H9 (cell line): ENCODE measurements at regions not wholly inside any gene's neighbourhood (a gene's known extent, or its start where the extent isn't known, plus 50 kb on each side); places are given as distances from the start of the nearest gene placed in this dataset.

Source experiments
- DNase-seq: peaks from one replicate; pipeline ENCODE4 v3.0.0-alpha.2; 2017
- H2AFZ ChIP-seq: one replicate; pipeline ENCODE4 v1.6.1; 2013; ENCODE audit warnings: mild to moderate bottlenecking, low read length, control low read depth, moderate library complexity
- H2AK5ac ChIP-seq: 2 replicates; pipeline ENCODE4 v1.6.1; 2013; ENCODE audit warnings: low read length, control low read depth, mixed read lengths; ENCODE audit not compliant: insufficient read length
- H2BK120ac ChIP-seq: one replicate; pipeline ENCODE4 v1.6.1; 2013; ENCODE audit warnings: low read depth, mild to moderate bottlenecking, low read length, control low read depth, inconsistent platforms; ENCODE audit not compliant: poor library complexity, severe bottlenecking
- H2BK12ac ChIP-seq: 2 replicates; pipeline ENCODE4 v1.6.1; 2013; ENCODE audit warnings: low read length, control low read depth, mixed read lengths, low read depth; ENCODE audit not compliant: insufficient read length
- H2BK15ac ChIP-seq: 2 replicates; pipeline ENCODE4 v1.6.1; 2013; ENCODE audit warnings: low read depth, low read length, control low read depth
- H2BK20ac ChIP-seq: one replicate; pipeline ENCODE4 v1.6.1; 2013; ENCODE audit warnings: low read depth, mild to moderate bottlenecking, low read length, control low read depth, inconsistent platforms; ENCODE audit not compliant: poor library complexity, severe bottlenecking
- H2BK5ac ChIP-seq: 2 replicates; pipeline ENCODE4 v1.6.1; 2013; ENCODE audit warnings: low read length, control low read depth, mixed read lengths; ENCODE audit not compliant: insufficient read length
- H3K14ac ChIP-seq: 2 replicates; pipeline ENCODE4 v1.6.1; 2013; ENCODE audit warnings: low read length, control low read depth; ENCODE audit not compliant: insufficient read depth
- H3K18ac ChIP-seq: 2 replicates; pipeline ENCODE4 v1.6.1; 2013; ENCODE audit warnings: low read depth, mild to moderate bottlenecking, mixed read lengths, low read length, control low read depth; ENCODE audit not compliant: insufficient read length
- H3K23ac ChIP-seq: 2 replicates; pipeline ENCODE4 v1.6.1; 2013; ENCODE audit warnings: low read length, control low read depth, mixed read lengths, low read depth; ENCODE audit not compliant: insufficient read length
- H3K23me2 ChIP-seq: 2 replicates; pipeline ENCODE4 v1.6.1; 2013; ENCODE audit warnings: low read depth, mild to moderate bottlenecking, mixed read lengths, low read length, control low read depth; ENCODE audit not compliant: insufficient read length, poor library complexity, severe bottlenecking
- H3K27ac ChIP-seq: 2 replicates; pipeline ENCODE4 v1.5.1; 2013; ENCODE audit warnings: low read length, control low read depth, mixed read lengths, low read depth; ENCODE audit not compliant: insufficient read length
- H3K27me3 ChIP-seq: 2 replicates; pipeline ENCODE4 v1.6.1; 2013; ENCODE audit warnings: low read length, control low read depth, inconsistent platforms; ENCODE audit not compliant: insufficient read depth
- H3K4ac ChIP-seq: 2 replicates; pipeline ENCODE4 v1.6.1; 2013; ENCODE audit warnings: low read depth, mild to moderate bottlenecking, control low read depth, inconsistent platforms, low read length, moderate library complexity
- H3K4me1 ChIP-seq: 2 replicates; pipeline ENCODE4 v1.6.1; 2013; ENCODE audit warnings: low read length, control low read depth, inconsistent platforms; ENCODE audit not compliant: insufficient read depth
- H3K4me2 ChIP-seq: 2 replicates; pipeline ENCODE4 v1.6.1; 2013; ENCODE audit warnings: low read length, control low read depth, mixed read lengths; ENCODE audit not compliant: insufficient read length, insufficient read depth
- H3K56ac ChIP-seq: 2 replicates; pipeline ENCODE4 v1.6.1; 2013; ENCODE audit warnings: low read depth, mild to moderate bottlenecking, mixed read lengths, low read length, control low read depth; ENCODE audit not compliant: insufficient read length
- H3K79me1 ChIP-seq: 2 replicates; pipeline ENCODE4 v1.6.1; 2013; ENCODE audit warnings: low read depth, mild to moderate bottlenecking, moderate library complexity, low read length, control low read depth, inconsistent platforms; ENCODE audit not compliant: insufficient read depth, poor library complexity, severe bottlenecking
- H3K79me2 ChIP-seq: 2 replicates; pipeline ENCODE4 v1.6.1; 2013; ENCODE audit warnings: low read length, control low read depth, inconsistent platforms; ENCODE audit not compliant: insufficient read depth
- H3K9ac ChIP-seq: 2 replicates; pipeline ENCODE4 v1.6.1; 2013; ENCODE audit warnings: low read length, control low read depth, mixed read lengths; ENCODE audit not compliant: insufficient read length; ENCODE audit errors: extremely low read depth
- H3K9me3 ChIP-seq: one replicate; pipeline ENCODE4 v1.6.1; 2013; ENCODE audit warnings: low read depth, low read length, inconsistent platforms; ENCODE audit not compliant: control insufficient read depth
- H3T11ph ChIP-seq: one replicate; pipeline ENCODE4 v1.6.1; 2013; ENCODE audit warnings: mild to moderate bottlenecking, low read length, control low read depth, inconsistent platforms
- H4K20me1 ChIP-seq: one replicate; pipeline ENCODE4 v1.6.1; 2013; ENCODE audit not compliant: control insufficient read depth, insufficient read length, insufficient read depth
- H4K5ac ChIP-seq: 2 replicates; pipeline ENCODE4 v1.6.1; 2013; ENCODE audit warnings: low read depth, mild to moderate bottlenecking, mixed read lengths, low read length, control low read depth; ENCODE audit not compliant: insufficient read length
- H4K8ac ChIP-seq: replicated peaks from 2 replicates; pipeline ENCODE4 v1.6.1; 2013; ENCODE audit warnings: low read length, control low read depth, mixed read lengths, low read depth; ENCODE audit not compliant: insufficient read length
- H4K91ac ChIP-seq: 2 replicates; pipeline ENCODE4 v1.6.1; 2013; ENCODE audit warnings: low read depth, mild to moderate bottlenecking, moderate library complexity, mixed read lengths, low read length, control low read depth; ENCODE audit not compliant: insufficient read length
- H3K27ac Mint-ChIP-seq, 3 experiments: 2 replicates in 2 of 3; 3 replicates in 1 of 3; pipeline ENCODE4 v1.8.0; 2020 to 2021; ENCODE audit warnings: mixed read lengths in 3 of 3, mild to moderate bottlenecking in 1 of 3, moderate library complexity in 1 of 3
- H3K27me3 Mint-ChIP-seq: 2 replicates; pipeline ENCODE4 v1.8.0; 2021; ENCODE audit warnings: low read depth, mild to moderate bottlenecking, moderate library complexity, mixed read lengths
- H3K36me3 Mint-ChIP-seq, 3 experiments: 2 replicates in 2 of 3; 3 replicates in 1 of 3; pipeline ENCODE4 v1.8.0; 2020 to 2021; ENCODE audit warnings: low read depth in 3 of 3, mixed read lengths in 3 of 3; ENCODE audit not compliant: insufficient read depth in 1 of 3
- H3K4me1 Mint-ChIP-seq, 2 experiments: 2 replicates each; pipeline ENCODE4 v1.8.0; 2020; ENCODE audit warnings: mixed read lengths in 2 of 2
- H3K4me3 Mint-ChIP-seq, 2 experiments: 2 replicates in 1 of 2; 3 replicates in 1 of 2; pipeline ENCODE4 v1.8.0; 2020 to 2021; ENCODE audit warnings: mild to moderate bottlenecking in 2 of 2, mixed read lengths in 2 of 2, moderate library complexity in 1 of 2
- H3K9me3 Mint-ChIP-seq, 2 experiments: 2 replicates in 1 of 2; 3 replicates in 1 of 2; pipeline ENCODE4 v1.8.0; 2020; ENCODE audit warnings: mild to moderate bottlenecking in 2 of 2, mixed read lengths in 2 of 2, moderate library complexity in 1 of 2
- CTCF ChIP-seq: fragments of 200-600 bp; sonication (generic); conservative IDR thresholded peaks from 3 replicates; pipeline ENCODE4 v1.8.0; 2021; ENCODE audit warnings: antibody characterized with exemption, mild to moderate bottlenecking
- WGBS: extraction: QIAGEN DNeasy Blood & Tissue Kit; methylation state at CpG from one replicate; pipeline ENCODE4 v1.1.7; 2013; ENCODE audit warnings: missing lambda C conversion rate, low lambda C conversion rate, mixed read lengths; ENCODE audit not compliant: insufficient read length; ENCODE audit errors: extremely low coverage; 5-methylcytosine and 5-hydroxymethylcytosine counted together

GRCh38 chr5:8663374-8663773 is 794.4 kb downstream of the MTRR start:
- Histone ChIP-seq H2AK5ac (no peak overlapping the region), H4K20me1 (no peaks in the 10 kb centered on the region), H2BK20ac (no peak overlapping the region), H2BK120ac (no peak overlapping the region), H3K14ac (no peak overlapping the region), H3K4me1 (no peaks in the 10 kb centered on the region), H2BK5ac (no peak overlapping the region), H4K91ac (no peak overlapping the region), H4K8ac (no peak overlapping the region), H3K27me3 (no peaks in the 10 kb centered on the region), H3K9me3 (no peaks in the 10 kb centered on the region), H3K4me2 (no peak overlapping the region), H3K79me2 (no peaks in the 10 kb centered on the region), H4K5ac (no peak overlapping the region), H3K23ac (no peak overlapping the region), H3K79me1 (no peaks in the 10 kb centered on the region), H3T11ph (no peak overlapping the region), H2BK15ac (no peak overlapping the region), H3K18ac (no peak overlapping the region), H3K4ac (no peak overlapping the region), H3K56ac (no peak overlapping the region), H3K23me2 (no peaks in the 10 kb centered on the region), H3K9ac (no peak overlapping the region), H3K27ac (no peak overlapping the region), H2BK12ac (no peak overlapping the region), H2AFZ (no peak overlapping the region)
- no peak for TF ChIP-seq CTCF
- Mint-ChIP-seq H3K4me3 (no peak overlapping the region), H3K27me3 (peaks cover 3% of the 10 kb centered on the region), H3K9me3 (no peaks in the 10 kb centered on the region), H3K4me1 (no peaks in the 10 kb centered on the region), H3K27ac (no peak overlapping the region), H3K36me3 (no peaks in the 10 kb centered on the region)
- no CpG with 5 or more reads among the region's 6 CpGs for WGBS
- no peak for DNase-seq
